Natural killer cell (primary cell): ENCODE measurements at regions not wholly inside any gene's neighbourhood (a gene's known extent, or its start where the extent isn't known, plus 50 kb on each side); places are given as distances from the start of the nearest gene placed in this dataset.

Experiments
- ATAC-seq, 3 donors: fragments of 150-1000 bp in 2 of 3; fragments of 200-7000 bp in 1 of 3; cut with Tn5 transposase; 1 replicate in 1 of 3; 2 replicates in 2 of 3; pipeline ENCODE4 v1.10.0; 2021; ENCODE audit warnings: mild to moderate bottlenecking in 2 of 3, moderate library complexity in 2 of 3
- DNase-seq, 2 donors: peaks; one replicate each; pipeline versions ENCODE4 v3.0.0 to v3.0.0-alpha.2; 2013 to 2021; ENCODE audit warnings: mixed read lengths in 1 of 2
- H3K27ac ChIP-seq: one replicate; pipeline ENCODE4 v1.5.1; 2013; ENCODE audit warnings: mild to moderate bottlenecking, low read length
- H3K27me3 ChIP-seq: one replicate; pipeline ENCODE4 v1.6.1; 2013; ENCODE audit warnings: low read length; ENCODE audit not compliant: control insufficient read depth, insufficient read depth
- H3K36me3 ChIP-seq: one replicate; pipeline ENCODE4 v1.6.1; 2013; ENCODE audit warnings: low read length; ENCODE audit not compliant: control insufficient read depth, insufficient read depth
- H3K4me1 ChIP-seq: one replicate; pipeline ENCODE4 v1.6.1; 2013; ENCODE audit warnings: low read length; ENCODE audit not compliant: control insufficient read depth, insufficient read depth
- H3K4me3 ChIP-seq: one replicate; pipeline ENCODE4 v1.5.1; 2013; ENCODE audit warnings: low read length
- H3K9me3 ChIP-seq: one replicate; pipeline ENCODE4 v1.6.1; 2013; ENCODE audit warnings: low read length; ENCODE audit not compliant: control insufficient read depth, insufficient read depth
- H3K27ac Mint-ChIP-seq, 2 donors: one replicate each; pipeline ENCODE4 v1.8.0; 2022; ENCODE audit warnings: mild to moderate bottlenecking in 2 of 2, mixed read lengths in 2 of 2, moderate library complexity in 1 of 2
- H3K27me3 Mint-ChIP-seq, 2 donors: one replicate each; pipeline ENCODE4 v1.8.0; 2022; ENCODE audit warnings: low read depth in 2 of 2, mixed read lengths in 2 of 2
- H3K36me3 Mint-ChIP-seq: one replicate; pipeline ENCODE4 v1.8.0; 2022; ENCODE audit warnings: mixed read lengths
- H3K4me1 Mint-ChIP-seq, 2 donors: one replicate each; pipeline ENCODE4 v1.8.0; 2022; ENCODE audit warnings: mixed read lengths in 2 of 2
- H3K4me3 Mint-ChIP-seq: one replicate; pipeline ENCODE4 v1.8.0; 2022; ENCODE audit warnings: mild to moderate bottlenecking, moderate library complexity, mixed read lengths
- H3K9me3 Mint-ChIP-seq, 2 donors: one replicate each; pipeline ENCODE4 v1.8.0; 2022; ENCODE audit warnings: mixed read lengths in 2 of 2
- CTCF ChIP-seq: fragments of 200-600 bp; IDR thresholded peaks from one replicate; pipeline ENCODE4 v1.8.0; 2022; ENCODE audit warnings: antibody characterized with exemption
- WGBS: methylation state at CpG from one replicate; pipeline ENCODE4 v1.1.7; 2013; ENCODE audit warnings: missing lambda C conversion rate; ENCODE audit not compliant: insufficient coverage; 5-methylcytosine and 5-hydroxymethylcytosine counted together
- intact Hi-C: fragments of 100-400 bp; cut with micrococcal nuclease; formaldehyde crosslinking; loops from one replicate; pipeline ENCODE4 v1.14.2; 2022

DNA sequence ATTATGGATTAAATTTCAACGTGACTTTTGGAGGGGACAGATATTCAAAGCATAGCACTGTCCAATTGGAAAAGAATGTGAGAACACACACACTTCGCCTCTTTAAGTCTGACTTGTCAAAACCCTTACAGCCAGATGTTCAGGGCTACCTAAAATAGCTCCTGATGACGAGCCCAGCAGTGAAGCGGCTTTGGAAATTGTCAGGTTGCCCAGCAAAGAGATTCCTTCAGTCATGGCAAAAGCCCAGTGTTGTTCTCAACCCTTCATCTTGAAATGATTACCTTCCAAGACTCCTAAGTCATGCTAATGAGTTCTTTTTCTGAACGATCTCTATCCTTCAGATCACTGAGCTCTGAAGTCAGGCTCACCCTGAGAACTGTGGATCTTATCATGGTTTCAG, 436.6 kb downstream of the LRATD1 start:
- Histone ChIP-seq H3K27ac (no peak overlapping the region), H3K4me1 (no peaks in the 10 kb centered on the region), H3K4me3 (no peak overlapping the region), H3K27me3 (no peaks in the 10 kb centered on the region), H3K36me3 (no peaks in the 10 kb centered on the region), H3K9me3 (no peaks in the 10 kb centered on the region)
- DNase-seq = no peak
- TF ChIP-seq CTCF = no peak
- intact Hi-C loops = no loop called here
- H3K36me3 Mint-ChIP-seq = peaks cover 2% of the 10 kb centered on the region
- H3K4me3 Mint-ChIP-seq = no peak overlapping the region
- peaks cover 0 to 3% of the 10 kb centered on the region in 2 donors for H3K27me3 Mint-ChIP-seq
- H3K27ac Mint-ChIP-seq = no peak overlapping the region
- H3K4me1 Mint-ChIP-seq = no peaks in the 10 kb centered on the region
- ATAC-seq = no peak
- WGBS = 79% methylated on average over 5 of the region's 5 CpGs
- peaks cover 2 to 3% of the 10 kb centered on the region in 2 donors for H3K9me3 Mint-ChIP-seq

GRCh38 chr2:15072836-15073235, 440.3 kb downstream of the LRATD1 start:
- TF ChIP-seq CTCF = no peak
- Mint-ChIP-seq H3K4me1 (no peaks in the 10 kb centered on the region), H3K27me3 (peaks cover 0 to 4% of the 10 kb centered on the region in 2 donors), H3K27ac (no peak overlapping the region), H3K36me3 (no peaks in the 10 kb centered on the region), H3K4me3 (no peak overlapping the region), H3K9me3 (peaks cover 0 to 2% of the 10 kb centered on the region in 2 donors)
- Histone ChIP-seq H3K4me1 (no peaks in the 10 kb centered on the region), H3K36me3 (no peaks in the 10 kb centered on the region), H3K4me3 (no peak overlapping the region), H3K9me3 (no peaks in the 10 kb centered on the region), H3K27ac (no peak overlapping the region), H3K27me3 (no peaks in the 10 kb centered on the region)
- intact Hi-C loops = no loop called here
- WGBS = 84% methylated on average over 6 of the region's 6 CpGs
- DNase-seq (no peak), ATAC-seq (no peak)

DNA sequence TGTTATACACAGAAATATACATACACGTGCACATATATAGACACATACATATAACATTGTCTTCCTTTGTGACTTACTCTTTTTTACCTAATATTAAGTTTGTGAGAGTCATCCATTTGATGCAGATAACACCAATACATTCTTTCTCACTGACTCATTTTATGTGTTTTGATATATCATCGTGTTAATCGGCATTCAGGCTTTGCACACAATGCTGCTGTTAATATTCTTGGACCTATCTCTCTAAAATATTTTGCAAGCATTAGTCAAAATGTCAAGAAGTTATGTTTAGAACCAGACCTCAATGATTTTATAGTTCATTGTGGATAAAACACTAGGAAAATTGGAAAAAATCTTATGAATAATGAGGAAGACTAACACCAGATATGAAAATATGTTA, 441.1 kb downstream of the LRATD1 start:
- Histone ChIP-seq H3K4me1 (no peaks in the 10 kb centered on the region), H3K9me3 (no peaks in the 10 kb centered on the region), H3K4me3 (no peak overlapping the region), H3K27me3 (no peaks in the 10 kb centered on the region), H3K27ac (no peak overlapping the region), H3K36me3 (no peaks in the 10 kb centered on the region)
- 100% methylated on average over 2 of the region's 3 CpGs for WGBS
- ATAC-seq = no peak
- DNase-seq = no peak
- Mint-ChIP-seq H3K27ac (no peak overlapping the region), H3K4me1 (no peaks in the 10 kb centered on the region), H3K27me3 (peaks cover 0 to 6% of the 10 kb centered on the region in 2 donors), H3K4me3 (no peak overlapping the region), H3K36me3 (no peaks in the 10 kb centered on the region), H3K9me3 (peaks cover 0 to 2% of the 10 kb centered on the region in 2 donors)
- intact Hi-C loops = no loop called here
- no peak for TF ChIP-seq CTCF

- peaks cover 0 to 2% of the 10 kb centered on the region in 2 donors for H3K9me3 Mint-ChIP-seq
- Histone ChIP-seq H3K27me3 (no peaks in the 10 kb centered on the region), H3K4me3 (no peak overlapping the region), H3K9me3 (no peaks in the 10 kb centered on the region), H3K36me3 (no peaks in the 10 kb centered on the region), H3K4me1 (no peaks in the 10 kb centered on the region), H3K27ac (no peak overlapping the region)
- intact Hi-C loops = no loop called here
- H3K27me3 Mint-ChIP-seq = peaks cover 0 to 3% of the 10 kb centered on the region in 2 donors
- ATAC-seq (no peak), DNase-seq (no peak)
- no peak for TF ChIP-seq CTCF
- H3K36me3 Mint-ChIP-seq = no peaks in the 10 kb centered on the region
- no peak overlapping the region for H3K27ac Mint-ChIP-seq
- H3K4me3 Mint-ChIP-seq = no peak overlapping the region
- H3K4me1 Mint-ChIP-seq = no peaks in the 10 kb centered on the region
Observed at GRCh38 chr2:15074319-15074718, 441.8 kb downstream of the LRATD1 start.
